Stimulated activated CD4-positive, alpha-beta T cell treated with anti-CD3 and anti-CD28 coated beads, Interleukin-4, amount 100 ng/mL, for 4 hours (primary cell): ENCODE measurements at regions not wholly inside any gene's neighbourhood (a gene's known extent, or its start where the extent isn't known, plus 50 kb on each side); places are given as distances from the start of the nearest gene placed in this dataset.

Source experiments
- DNase-seq, 2 experiments: peaks; one replicate each; pipeline ENCODE4 v3.0.0-alpha.2; 2020

- no peak for DNase-seq
Observed at GRCh38 chr10:24152270-24152669, 56.7 kb upstream of the KIAA1217 start.

DNA sequence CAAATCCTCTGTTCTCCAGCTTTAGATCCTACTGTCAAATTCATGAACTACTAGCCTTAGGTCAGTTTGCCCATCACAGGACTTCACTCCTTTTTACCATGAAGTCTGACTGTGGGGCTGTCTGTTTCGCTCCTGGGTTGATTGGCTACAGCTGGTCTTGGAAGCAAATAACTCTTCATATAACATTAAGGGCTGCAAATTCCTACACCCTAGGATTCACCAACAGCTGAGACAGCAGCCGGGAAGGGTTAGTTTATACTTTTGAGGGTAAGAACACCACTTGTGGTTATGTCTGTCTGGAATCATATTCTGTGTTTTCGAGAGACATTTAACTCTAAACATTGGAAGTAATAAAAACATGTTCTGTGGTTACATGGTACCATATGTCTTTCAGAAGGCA, 55.9 kb upstream of the KIAA1217 start:
- no peak for DNase-seq

GRCh38 chr10:24153537-24153936, 55.4 kb upstream of the KIAA1217 start:
- no peak for DNase-seq

- DNase-seq: no peak
Observed at GRCh38 chr10:24156686-24157085, 52.3 kb upstream of the KIAA1217 start.

DNA sequence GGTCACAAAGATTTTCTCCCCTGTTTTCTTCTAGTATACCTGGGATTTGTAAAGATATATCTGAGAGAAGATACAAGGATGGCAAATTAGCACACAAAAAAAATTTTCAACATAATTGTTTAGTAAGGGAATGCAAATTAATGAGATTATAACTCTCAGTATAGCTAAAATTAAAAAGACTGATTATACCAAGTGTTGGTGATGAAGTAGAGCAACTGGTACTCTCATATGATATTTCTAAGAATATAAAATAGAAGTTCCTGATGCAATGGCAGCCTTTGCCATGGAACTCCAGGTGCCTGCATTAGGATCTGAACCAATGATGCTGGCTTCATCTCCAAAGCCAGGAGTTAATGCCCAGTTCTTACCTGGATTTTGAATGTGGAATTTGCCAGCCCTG, 51.4 kb upstream of the KIAA1217 start:
- no peak for DNase-seq
